ENCODE measurements at regions not wholly inside any gene's neighbourhood (a gene's known extent, or its start where the extent isn't known, plus 50 kb on each side); places are given as distances from the start of the nearest gene placed in this dataset.

DNA sequence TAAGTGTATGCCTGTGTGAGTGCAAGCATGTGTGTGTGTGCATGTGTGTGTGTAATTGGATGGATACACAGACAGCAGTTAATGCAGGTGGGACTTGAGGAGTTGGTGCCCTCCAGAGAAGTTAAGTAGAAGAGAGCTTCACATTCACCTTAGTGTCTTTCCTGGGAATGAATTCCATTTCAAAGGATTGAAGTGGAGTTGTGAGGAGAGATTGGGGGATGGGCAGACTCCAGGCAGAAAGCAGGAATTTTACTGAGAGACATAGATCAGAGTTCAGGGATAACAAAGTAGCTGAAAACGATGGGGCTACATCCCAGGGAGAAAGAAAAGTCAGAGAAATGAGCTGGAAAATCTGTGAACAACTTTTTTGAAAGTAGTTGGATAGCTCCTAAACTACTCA is 464.4 kb downstream of the TCERG1L start:
- peaks cover 0 to 3% (median 0%) of the 10 kb centered on the region in 3 experiments; a peak in 1 of 7 replicates for H3K36me3 Mint-ChIP-seq (ENCODE audit: insufficient read depth in 1 of 3, low read depth in 3 of 3)
- H3T11ph ChIP-seq (ENCODE audit: low read length): no peak overlapping the region
- H3K14ac ChIP-seq (ENCODE audit: insufficient read depth, low read length): no peak overlapping the region
- no peaks in the 10 kb centered on the region for H3K79me1 ChIP-seq (ENCODE audit: insufficient read depth, low read depth, low read length, poor library complexity, severe bottlenecking)
- H3K9me3 Mint-ChIP-seq: peaks cover 2 to 3% of the 10 kb centered on the region in 2 experiments; a peak in 3 of 5 replicates
- no peak for DNase-seq
- no CpG with 5 or more reads among the region's 1 CpG for WGBS (ENCODE audit: extremely low coverage, insufficient read length, low lambda C conversion rate)
- no peak overlapping the region for H4K8ac ChIP-seq (replicated peaks; ENCODE audit: insufficient read length, low read depth, low read length)
- H2BK20ac ChIP-seq (ENCODE audit: low read depth, low read length, poor library complexity, severe bottlenecking): no peak overlapping the region
- H3K9ac ChIP-seq (ENCODE audit: extremely low read depth, insufficient read length, low read length): no peak overlapping the region
- no peak overlapping the region for H2BK15ac ChIP-seq (ENCODE audit: low read depth, low read length)
- H4K91ac ChIP-seq (ENCODE audit: insufficient read length, low read depth, low read length): no peak overlapping the region
- H3K4me3 Mint-ChIP-seq: no peak overlapping the region
- no peak overlapping the region for H2AFZ ChIP-seq (ENCODE audit: low read length)
- no peaks in the 10 kb centered on the region for H3K9me3 ChIP-seq (ENCODE audit: control insufficient read depth, low read depth, low read length)
- H2BK12ac ChIP-seq (ENCODE audit: insufficient read length, low read depth, low read length): no peak overlapping the region
- no peak overlapping the region for H2BK120ac ChIP-seq (ENCODE audit: low read depth, low read length, poor library complexity, severe bottlenecking)
- H3K4me1 ChIP-seq (ENCODE audit: insufficient read depth, low read length): peaks cover 2% of the 10 kb centered on the region
- H3K27ac Mint-ChIP-seq: no peak overlapping the region
- H3K27ac ChIP-seq (ENCODE audit: insufficient read length, low read depth, low read length): no peak overlapping the region
- H3K4me2 ChIP-seq (ENCODE audit: insufficient read depth, insufficient read length, low read length): peak overlapping the region; percentile 55
- H3K27me3 ChIP-seq (ENCODE audit: insufficient read depth, low read length): no peaks in the 10 kb centered on the region
- no peak overlapping the region for H2BK5ac ChIP-seq (ENCODE audit: insufficient read length, low read length)
- no peak overlapping the region for H3K4ac ChIP-seq (ENCODE audit: low read depth, low read length)
- H4K20me1 ChIP-seq (ENCODE audit: control insufficient read depth, insufficient read depth, insufficient read length): no peaks in the 10 kb centered on the region
- H3K23me2 ChIP-seq (ENCODE audit: insufficient read length, low read depth, low read length, poor library complexity, severe bottlenecking): no peaks in the 10 kb centered on the region
- TF ChIP-seq, protein P1, sequence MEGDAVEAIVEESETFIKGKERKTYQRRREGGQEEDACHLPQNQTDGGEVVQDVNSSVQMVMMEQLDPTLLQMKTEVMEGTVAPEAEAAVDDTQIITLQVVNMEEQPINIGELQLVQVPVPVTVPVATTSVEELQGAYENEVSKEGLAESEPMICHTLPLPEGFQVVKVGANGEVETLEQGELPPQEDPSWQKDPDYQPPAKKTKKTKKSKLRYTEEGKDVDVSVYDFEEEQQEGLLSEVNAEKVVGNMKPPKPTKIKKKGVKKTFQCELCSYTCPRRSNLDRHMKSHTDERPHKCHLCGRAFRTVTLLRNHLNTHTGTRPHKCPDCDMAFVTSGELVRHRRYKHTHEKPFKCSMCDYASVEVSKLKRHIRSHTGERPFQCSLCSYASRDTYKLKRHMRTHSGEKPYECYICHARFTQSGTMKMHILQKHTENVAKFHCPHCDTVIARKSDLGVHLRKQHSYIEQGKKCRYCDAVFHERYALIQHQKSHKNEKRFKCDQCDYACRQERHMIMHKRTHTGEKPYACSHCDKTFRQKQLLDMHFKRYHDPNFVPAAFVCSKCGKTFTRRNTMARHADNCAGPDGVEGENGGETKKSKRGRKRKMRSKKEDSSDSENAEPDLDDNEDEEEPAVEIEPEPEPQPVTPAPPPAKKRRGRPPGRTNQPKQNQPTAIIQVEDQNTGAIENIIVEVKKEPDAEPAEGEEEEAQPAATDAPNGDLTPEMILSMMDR (conservative IDR thresholded peaks at IDR 0.05): no peak
- no peak overlapping the region for H3K23ac ChIP-seq (ENCODE audit: insufficient read length, low read depth, low read length)
- peaks cover 9 to 10% of the 10 kb centered on the region in 2 experiments for H3K4me1 Mint-ChIP-seq
- no peaks in the 10 kb centered on the region for H3K79me2 ChIP-seq (ENCODE audit: insufficient read depth, low read length)
- H3K56ac ChIP-seq (ENCODE audit: insufficient read length, low read depth, low read length): no peak overlapping the region
- H3K18ac ChIP-seq (ENCODE audit: insufficient read length, low read depth, low read length): no peak overlapping the region
- no peak overlapping the region for H4K5ac ChIP-seq (ENCODE audit: insufficient read length, low read depth, low read length)
- H3K27me3 Mint-ChIP-seq (ENCODE audit: low read depth): peaks cover 2% of the 10 kb centered on the region; the same call in 1 of the 2 replicates
- H2AK5ac ChIP-seq (ENCODE audit: insufficient read length, low read length): no peak overlapping the region

Data from H9 (cell line).